ENCODE measurements at regions not wholly inside any gene's neighbourhood (a gene's known extent, or its start where the extent isn't known, plus 50 kb on each side); places are given as distances from the start of the nearest gene placed in this dataset.

- Histone ChIP-seq H3K4me3 (ENCODE audit: low read length) (peak overlapping the region; percentile 48), H3K79me2 (replicated peaks; ENCODE audit: insufficient read depth, low read length) (no peaks in the 10 kb centered on the region), H2AFZ (ENCODE audit: low read depth, low read length) (no peak overlapping the region), H3K27me3 (ENCODE audit: insufficient read depth, low read depth, low read length) (no peaks in the 10 kb centered on the region), H3K9ac (ENCODE audit: low read length) (peak overlapping the region; percentile 60), H3K36me3 (ENCODE audit: insufficient read depth, low read length) (no peaks in the 10 kb centered on the region), H4K20me1 (ENCODE audit: insufficient read depth) (no peaks in the 10 kb centered on the region), H3K27ac (ENCODE audit: low read length) (peak overlapping the region; percentile 92), H3K4me2 (ENCODE audit: low read length) (peak overlapping the region; percentile 31), H3K9me2 (ENCODE audit: insufficient read depth, low read length) (no peaks in the 10 kb centered on the region), H3K9me3 (ENCODE audit: low read length) (no peaks in the 10 kb centered on the region), H3F3A (ENCODE audit: insufficient read depth, low read length, poor library complexity, severe bottlenecking) (no peaks in the 10 kb centered on the region)
- TF ChIP-seq POLR2AphosphoS5 (IDR thresholded peaks at IDR 0.05): peak; percentile 72
- TF ChIP-seq EP300 (conservative IDR thresholded peaks at IDR 0.05; ENCODE audit: poor library complexity, severe bottlenecking): peak; percentile 95
- no peak for TF ChIP-seq TAF1 (IDR thresholded peaks at IDR 0.05; ENCODE audit: low read depth)
Observed at GRCh38 chr12:125249066-125249824, 184.0 kb downstream of the AACS start.

- no peaks in the 10 kb centered on the region for H3K9me3 ChIP-seq (ENCODE audit: low read length)
- no peak overlapping the region for H2AFZ ChIP-seq (ENCODE audit: low read depth, low read length)
- H3K4me2 ChIP-seq (ENCODE audit: low read length): peak overlapping the region; percentile 31
- H3F3A ChIP-seq (ENCODE audit: insufficient read depth, low read length, poor library complexity, severe bottlenecking): no peaks in the 10 kb centered on the region
- H3K27ac ChIP-seq (ENCODE audit: low read length): peak overlapping the region; percentile 92
- peak overlapping the region; percentile 60 for H3K9ac ChIP-seq (ENCODE audit: low read length)
- H4K20me1 ChIP-seq (ENCODE audit: insufficient read depth): no peaks in the 10 kb centered on the region
- H3K27me3 ChIP-seq (ENCODE audit: insufficient read depth, low read depth, low read length): no peaks in the 10 kb centered on the region
- peak overlapping the region; percentile 48 for H3K4me3 ChIP-seq (ENCODE audit: low read length)
- H3K9me2 ChIP-seq (ENCODE audit: insufficient read depth, low read length): no peaks in the 10 kb centered on the region
- H3K36me3 ChIP-seq (ENCODE audit: insufficient read depth, low read length): no peaks in the 10 kb centered on the region
- no peaks in the 10 kb centered on the region for H3K79me2 ChIP-seq (replicated peaks; ENCODE audit: insufficient read depth, low read length)
- TF ChIP-seq EP300 (conservative IDR thresholded peaks at IDR 0.05; ENCODE audit: poor library complexity, severe bottlenecking) (no peak), MXI1 (conservative IDR thresholded peaks at IDR 0.05; ENCODE audit: poor library complexity, severe bottlenecking) (no peak), REST (IDR thresholded peaks at IDR 0.05; ENCODE audit: borderline replicate concordance) (no peak), CTCF (IDR thresholded peaks at IDR 0.05; ENCODE audit: poor library complexity, severe bottlenecking) (no peak), POLR2AphosphoS5 (IDR thresholded peaks at IDR 0.05) (no peak), TAF1 (IDR thresholded peaks at IDR 0.05; ENCODE audit: low read depth) (no peak), RAD21 (conservative IDR thresholded peaks at IDR 0.05) (no peak), SMC3 (conservative IDR thresholded peaks at IDR 0.05; ENCODE audit: poor library complexity) (no peak), EZH2 (IDR thresholded peaks at IDR 0.05; ENCODE audit: borderline replicate concordance, insufficient read depth, low read length, poor library complexity, severe bottlenecking) (no peak)
Observed at GRCh38 chr12:125249932-125250331, 184.7 kb downstream of the AACS start.
